Fibroblast of the aortic adventitia (primary cell): ENCODE measurements at regions not wholly inside any gene's neighbourhood (a gene's known extent, or its start where the extent isn't known, plus 50 kb on each side); places are given as distances from the start of the nearest gene placed in this dataset.

Experiments used
- DNase-seq: peaks from one replicate; pipeline ENCODE4 v3.0.0-alpha.2; 2010; ENCODE audit warnings: low read depth
- H3K4me3 ChIP-seq: 2 replicates; pipeline ENCODE4 v1.5.1; 2011; ENCODE audit warnings: low read depth, mild to moderate bottlenecking, control low read depth, low read length, moderate library complexity
- TF ChIP-seq, protein P1 (sequence below): IDR thresholded peaks from 2 replicates; pipeline ENCODE4 v1.5.1; 2011; ENCODE audit warnings: mild to moderate bottlenecking, low read length, control low read depth, inconsistent platforms; ENCODE audit not compliant: insufficient read depth

DNA sequence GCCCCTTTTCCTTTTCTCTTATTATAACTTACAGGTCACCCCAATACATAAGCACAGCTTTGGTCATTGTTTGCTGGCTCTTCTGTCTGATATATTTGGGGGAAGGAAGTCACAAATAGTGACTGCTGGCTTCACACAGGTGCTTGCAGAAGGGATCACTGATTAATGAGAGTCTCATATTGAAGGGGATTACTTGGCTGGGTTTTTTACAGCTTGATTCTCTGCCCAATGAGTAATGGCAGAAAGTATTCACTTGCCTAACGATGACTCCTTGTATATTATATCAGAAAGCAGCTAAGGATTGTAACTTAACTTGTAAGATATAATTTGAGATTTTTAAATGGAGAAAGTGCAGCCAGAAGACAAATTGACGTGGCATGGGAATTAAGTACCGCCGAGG, 119.3 kb upstream of the PFN2 start:
- no peak for DNase-seq
- TF ChIP-seq, protein P1, sequence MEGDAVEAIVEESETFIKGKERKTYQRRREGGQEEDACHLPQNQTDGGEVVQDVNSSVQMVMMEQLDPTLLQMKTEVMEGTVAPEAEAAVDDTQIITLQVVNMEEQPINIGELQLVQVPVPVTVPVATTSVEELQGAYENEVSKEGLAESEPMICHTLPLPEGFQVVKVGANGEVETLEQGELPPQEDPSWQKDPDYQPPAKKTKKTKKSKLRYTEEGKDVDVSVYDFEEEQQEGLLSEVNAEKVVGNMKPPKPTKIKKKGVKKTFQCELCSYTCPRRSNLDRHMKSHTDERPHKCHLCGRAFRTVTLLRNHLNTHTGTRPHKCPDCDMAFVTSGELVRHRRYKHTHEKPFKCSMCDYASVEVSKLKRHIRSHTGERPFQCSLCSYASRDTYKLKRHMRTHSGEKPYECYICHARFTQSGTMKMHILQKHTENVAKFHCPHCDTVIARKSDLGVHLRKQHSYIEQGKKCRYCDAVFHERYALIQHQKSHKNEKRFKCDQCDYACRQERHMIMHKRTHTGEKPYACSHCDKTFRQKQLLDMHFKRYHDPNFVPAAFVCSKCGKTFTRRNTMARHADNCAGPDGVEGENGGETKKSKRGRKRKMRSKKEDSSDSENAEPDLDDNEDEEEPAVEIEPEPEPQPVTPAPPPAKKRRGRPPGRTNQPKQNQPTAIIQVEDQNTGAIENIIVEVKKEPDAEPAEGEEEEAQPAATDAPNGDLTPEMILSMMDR: no peak
- no peak overlapping the region for H3K4me3 ChIP-seq

DNA sequence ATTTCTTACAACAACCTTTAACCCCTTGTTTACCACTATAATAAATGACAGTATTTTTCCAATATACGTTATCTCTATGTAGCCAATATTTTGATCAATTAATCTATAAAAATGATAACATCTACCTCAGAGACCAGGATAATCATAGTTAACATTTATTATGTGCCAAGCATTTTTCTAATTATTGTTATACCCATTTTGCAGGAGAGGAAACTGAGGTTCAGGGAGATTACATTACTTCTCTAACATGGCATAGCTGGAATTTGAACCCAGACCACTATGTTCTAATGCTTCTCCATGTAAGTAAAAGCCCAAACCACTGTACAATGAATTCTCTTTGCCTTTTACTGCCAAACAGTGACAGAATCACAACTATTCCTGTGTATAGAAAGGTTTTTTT, 113.4 kb upstream of the PFN2 start:
- TF ChIP-seq, protein P1: no peak
- no peak overlapping the region for H3K4me3 ChIP-seq
- no peak for DNase-seq

DNA sequence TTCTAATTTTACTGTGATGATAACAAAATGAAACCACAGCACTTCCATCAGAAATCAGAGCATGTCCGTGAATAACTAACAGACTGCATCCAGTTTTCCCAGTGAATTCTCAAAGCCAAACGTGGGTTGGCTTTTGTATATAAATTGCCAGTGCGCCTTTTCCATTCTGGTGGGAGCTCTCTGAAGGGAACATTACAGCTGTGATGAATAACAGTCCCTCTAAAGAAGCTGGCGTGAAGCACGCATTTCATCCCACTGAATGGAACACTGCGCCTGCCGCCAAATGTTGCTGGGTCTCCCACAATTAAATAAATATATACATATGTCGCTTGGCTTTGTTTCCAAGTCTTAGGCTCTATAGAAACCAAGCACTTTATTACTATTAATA, 113.0 kb upstream of the PFN2 start:
- peak overlapping the region; percentile 29 for H3K4me3 ChIP-seq
- TF ChIP-seq, protein P1: no peak
- DNase-seq: peak; percentile 78

DNA sequence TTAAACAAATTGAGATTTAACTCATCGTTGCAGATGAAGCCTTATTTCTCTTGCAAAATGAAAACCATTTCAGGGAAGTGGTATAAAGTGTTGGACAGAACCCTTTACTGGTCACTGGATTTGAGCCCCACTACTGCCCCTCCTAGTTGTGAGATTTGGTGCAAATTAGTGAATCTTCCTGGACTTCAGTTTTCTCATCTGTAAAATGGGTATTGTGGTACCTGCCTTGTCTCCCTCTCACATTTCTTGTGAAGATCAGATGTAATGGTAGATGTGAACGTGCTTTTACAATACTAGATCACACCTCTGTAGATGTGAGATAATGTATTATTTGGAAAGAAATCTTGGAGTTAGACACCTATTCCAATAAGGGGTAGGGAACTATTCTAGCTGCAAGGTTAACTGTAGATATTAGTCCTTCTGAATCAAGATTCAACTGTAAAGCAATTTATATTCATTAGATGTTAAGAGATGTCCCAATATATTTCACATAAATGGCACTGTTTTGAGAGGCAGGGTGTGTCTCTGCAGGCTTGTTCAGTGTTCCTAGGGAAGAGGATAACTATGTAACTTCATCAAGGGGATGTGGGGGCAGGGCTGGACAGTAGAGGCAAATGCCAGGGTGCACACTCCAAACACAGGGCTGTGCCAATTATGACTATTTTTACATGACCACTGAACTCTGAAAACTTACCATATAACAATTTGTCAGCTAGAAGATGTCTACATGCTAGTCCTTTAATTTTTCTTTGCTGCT, 112.4 kb upstream of the PFN2 start:
- TF ChIP-seq, protein P1: no peak
- no peak for DNase-seq
- H3K4me3 ChIP-seq: peak overlapping the region; percentile 29

DNA sequence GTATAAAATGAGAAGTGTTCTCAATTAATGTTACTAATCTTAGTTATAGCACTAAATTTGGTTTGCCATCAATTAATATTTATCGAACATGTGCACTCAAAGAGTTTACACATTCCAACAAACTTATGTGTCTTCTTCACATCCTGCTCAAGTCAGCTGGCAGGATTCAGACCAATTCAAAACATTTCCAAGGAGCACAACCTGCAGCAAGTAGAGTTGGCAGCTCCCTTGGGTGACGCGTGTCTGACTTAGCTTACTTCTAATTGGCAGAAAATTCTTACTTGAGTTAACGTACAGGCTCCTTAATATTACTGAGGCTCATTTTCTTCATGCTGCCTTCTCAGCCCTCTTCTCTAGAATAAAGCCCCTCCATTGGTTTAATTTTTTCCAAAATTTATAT, 110.4 kb upstream of the PFN2 start:
- TF ChIP-seq, protein P1: no peak
- DNase-seq: peak; percentile 66
- H3K4me3 ChIP-seq: no peak overlapping the region

DNA sequence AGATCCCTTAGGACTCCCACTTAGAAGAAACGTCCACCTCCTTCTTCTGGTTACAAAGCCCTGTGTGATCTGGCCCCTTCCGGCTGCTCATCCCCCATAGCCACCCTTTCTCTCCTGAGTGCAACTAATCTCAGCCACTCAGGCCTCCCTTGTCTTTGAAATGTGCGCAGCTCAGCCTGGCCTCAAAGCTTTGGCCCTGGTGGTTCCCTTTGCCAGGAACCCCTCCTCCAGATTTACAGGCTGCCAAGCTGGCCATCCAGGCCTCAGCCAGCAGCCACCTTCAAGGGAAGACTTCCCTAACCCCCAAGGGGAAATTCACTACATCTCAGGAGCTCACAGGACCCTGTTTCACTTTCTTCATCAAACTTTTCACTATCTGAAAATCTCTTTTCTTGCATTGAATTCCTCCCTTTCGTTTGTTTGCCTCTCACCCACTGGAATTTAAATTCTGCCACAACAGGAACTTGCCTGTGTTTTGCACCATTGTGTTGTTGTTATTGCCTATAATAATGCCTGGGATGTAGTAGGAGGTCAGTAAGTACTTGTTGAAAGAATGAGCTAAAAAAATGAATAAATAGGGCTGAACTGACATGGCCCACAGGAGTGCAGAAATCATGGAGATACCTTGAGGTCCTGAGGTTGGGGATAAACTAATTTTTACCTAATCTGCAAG, 109.5 kb upstream of the PFN2 start:
- TF ChIP-seq, protein P1: no peak
- H3K4me3 ChIP-seq: no peak overlapping the region
- DNase-seq: no peak
